ENCODE measurements at regions not wholly inside any gene's neighbourhood (a gene's known extent, or its start where the extent isn't known, plus 50 kb on each side); places are given as distances from the start of the nearest gene placed in this dataset.

DNA sequence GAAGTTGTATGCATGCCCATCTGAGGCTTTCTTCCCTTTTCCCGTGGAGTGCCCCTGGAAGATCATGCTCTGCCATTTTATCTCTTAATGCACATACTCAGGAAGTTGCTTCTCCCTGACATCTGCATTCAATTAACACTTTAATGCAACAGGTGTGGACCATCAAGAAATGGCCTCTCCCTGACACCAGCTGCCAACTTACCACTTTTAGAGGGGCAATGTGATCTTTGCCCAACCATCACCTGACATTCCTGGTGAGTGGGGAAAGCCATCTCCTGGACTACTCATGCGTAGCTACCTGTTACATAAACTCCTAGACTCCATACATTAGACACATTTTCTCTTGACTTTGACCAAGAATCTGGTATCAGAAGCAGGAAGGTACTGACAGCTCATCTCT lies 1450.4 kb upstream of the CDH9 start:
- TF ChIP-seq, protein P1, sequence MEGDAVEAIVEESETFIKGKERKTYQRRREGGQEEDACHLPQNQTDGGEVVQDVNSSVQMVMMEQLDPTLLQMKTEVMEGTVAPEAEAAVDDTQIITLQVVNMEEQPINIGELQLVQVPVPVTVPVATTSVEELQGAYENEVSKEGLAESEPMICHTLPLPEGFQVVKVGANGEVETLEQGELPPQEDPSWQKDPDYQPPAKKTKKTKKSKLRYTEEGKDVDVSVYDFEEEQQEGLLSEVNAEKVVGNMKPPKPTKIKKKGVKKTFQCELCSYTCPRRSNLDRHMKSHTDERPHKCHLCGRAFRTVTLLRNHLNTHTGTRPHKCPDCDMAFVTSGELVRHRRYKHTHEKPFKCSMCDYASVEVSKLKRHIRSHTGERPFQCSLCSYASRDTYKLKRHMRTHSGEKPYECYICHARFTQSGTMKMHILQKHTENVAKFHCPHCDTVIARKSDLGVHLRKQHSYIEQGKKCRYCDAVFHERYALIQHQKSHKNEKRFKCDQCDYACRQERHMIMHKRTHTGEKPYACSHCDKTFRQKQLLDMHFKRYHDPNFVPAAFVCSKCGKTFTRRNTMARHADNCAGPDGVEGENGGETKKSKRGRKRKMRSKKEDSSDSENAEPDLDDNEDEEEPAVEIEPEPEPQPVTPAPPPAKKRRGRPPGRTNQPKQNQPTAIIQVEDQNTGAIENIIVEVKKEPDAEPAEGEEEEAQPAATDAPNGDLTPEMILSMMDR (IDR thresholded peaks at IDR 0.05), result no peak

DNA sequence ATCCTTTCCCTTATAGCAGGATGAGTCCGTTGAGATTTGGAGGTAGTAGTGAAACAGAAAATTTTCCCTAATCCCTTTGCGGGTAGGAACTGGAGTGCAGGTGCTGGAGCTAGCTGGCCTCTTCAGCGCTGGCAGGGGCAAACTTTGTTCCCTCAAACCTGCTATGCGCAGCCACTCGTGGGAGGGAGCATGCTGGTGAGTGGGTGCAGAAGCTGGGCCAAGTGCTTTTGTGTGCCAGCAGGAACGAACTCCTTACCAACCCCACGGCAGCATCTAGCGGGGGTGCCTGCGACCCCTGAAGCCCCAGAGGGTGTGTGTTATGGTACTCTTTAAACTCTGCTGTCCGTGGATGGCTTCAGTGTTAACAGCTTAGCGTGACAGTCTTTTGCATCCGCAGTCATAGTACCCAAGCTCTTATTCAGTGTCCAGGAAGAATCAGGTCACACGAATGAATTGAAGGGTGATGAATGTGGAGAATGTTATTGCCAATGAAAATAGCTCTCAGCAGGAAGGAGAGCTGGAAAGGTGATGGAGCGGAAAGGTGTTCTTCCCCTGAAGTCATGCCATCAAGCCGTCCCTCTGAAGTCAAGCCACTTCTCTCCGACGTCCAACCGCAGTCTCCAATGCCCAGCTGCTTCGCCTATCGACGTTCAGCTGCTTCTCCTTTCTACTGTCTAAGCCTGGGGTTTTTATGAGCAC lies 1445.1 kb upstream of the CDH9 start:
- TF ChIP-seq, protein P1 (IDR thresholded peaks at IDR 0.05), result no peak

DNA sequence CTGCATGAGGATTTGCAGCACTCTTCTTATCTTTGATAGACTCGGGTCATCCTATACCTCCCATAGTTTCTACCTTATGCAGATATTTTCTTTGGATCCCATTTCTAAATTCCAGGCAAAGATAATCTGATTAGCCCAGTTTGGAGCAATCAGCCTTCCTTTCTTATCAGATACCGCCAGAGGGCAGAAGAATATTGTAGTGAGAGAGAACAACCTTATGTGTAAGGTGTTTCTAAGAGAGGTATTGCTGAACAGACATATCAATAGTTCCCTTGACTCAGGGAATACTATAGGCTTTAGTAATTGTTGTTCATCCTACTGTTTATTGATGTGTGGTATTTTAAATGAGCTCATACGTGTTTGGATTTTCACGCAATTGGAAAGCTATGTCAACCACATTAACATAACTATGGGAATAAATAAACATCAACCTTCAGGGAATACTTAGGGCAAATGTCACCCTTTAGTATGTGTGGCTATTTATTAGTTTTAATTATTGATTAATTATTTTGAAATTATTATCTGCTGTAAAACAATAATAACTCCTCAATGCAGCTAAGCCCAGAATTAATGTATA lies 1435.2 kb upstream of the CDH9 start:
- TF ChIP-seq, protein P1 (IDR thresholded peaks at IDR 0.05), result peak; percentile 65

DNA sequence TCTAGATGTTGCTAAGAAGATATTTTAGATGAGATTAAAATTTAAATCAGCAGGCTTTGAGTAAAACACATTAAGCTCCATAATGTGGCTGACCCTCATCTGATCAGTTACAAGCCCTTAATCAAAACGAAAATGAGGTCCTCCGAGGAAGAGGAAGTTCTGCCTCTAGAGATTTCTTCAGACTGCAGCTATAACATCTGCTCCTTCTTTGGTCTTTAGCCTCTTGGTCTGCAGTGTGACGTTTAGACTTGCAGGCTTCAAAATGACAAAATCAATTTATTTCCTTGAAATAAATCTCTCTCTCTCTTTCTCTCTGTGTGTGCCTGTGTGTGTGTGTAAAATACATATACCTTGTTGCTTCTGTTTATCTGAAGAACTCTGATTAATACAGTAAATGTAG lies 1429.8 kb upstream of the CDH9 start:
- TF ChIP-seq, protein P1 (IDR thresholded peaks at IDR 0.05), result no peak

DNA sequence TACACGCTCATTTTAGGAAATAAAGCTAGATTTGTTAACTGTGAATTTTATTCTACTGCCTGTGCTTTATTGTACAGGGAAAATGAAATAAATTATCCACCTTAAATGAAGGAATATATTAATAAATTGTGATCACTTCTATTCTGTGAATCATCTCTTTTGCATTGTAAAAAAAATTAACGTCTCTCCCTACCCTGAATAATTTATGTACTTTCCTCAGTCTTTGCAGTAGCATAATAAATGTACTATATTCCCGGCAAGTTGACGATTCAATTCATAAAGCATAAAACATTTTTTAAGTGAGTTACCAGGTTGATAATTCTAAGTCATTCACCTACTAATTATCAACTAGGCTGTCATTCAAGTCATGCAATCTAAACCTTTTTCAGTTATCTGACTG lies 1425.3 kb upstream of the CDH9 start:
- TF ChIP-seq, protein P1 (IDR thresholded peaks at IDR 0.05), result no peak

DNA sequence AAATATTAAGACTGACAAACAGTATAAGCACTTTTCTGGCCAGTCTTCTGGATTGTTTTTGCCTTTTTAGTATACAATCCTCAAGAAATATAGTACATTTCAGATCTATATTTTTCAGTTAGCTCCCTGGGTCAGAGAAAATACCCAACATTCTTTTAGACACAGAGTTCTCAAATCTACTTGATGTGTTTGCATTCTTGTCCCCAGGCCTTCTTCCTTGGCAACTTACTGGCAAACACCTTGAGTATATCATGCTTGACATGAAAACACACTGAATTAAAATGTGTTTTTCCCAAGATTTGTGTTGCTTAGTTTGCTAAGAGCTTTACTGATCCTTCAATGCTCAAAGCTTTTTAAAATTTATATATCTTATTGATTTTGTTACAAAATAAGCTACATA lies 1413.1 kb upstream of the CDH9 start:
- TF ChIP-seq, protein P1 (IDR thresholded peaks at IDR 0.05), result no peak

DNA sequence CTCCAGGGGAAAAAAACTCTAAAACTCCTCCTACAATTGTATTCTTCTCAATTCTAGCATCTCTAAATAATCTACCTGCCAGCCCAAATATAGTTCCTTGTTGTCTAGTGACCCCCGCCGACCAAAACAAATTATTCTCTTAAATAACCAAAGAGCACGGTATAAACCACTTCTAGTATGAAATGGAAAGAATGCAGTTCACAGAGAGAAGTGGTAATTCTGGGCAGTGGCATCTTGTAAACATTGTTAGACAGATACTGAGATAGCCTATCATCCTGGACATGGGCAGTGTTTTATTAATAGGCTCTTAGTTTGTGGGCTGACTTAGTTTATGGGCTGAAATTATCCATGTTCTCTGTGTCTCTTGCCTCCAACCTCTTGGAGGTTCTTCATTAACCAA lies 1412.6 kb upstream of the CDH9 start:
- TF ChIP-seq, protein P1 (IDR thresholded peaks at IDR 0.05), result no peak
